Anterior cingulate cortex (tissue), 58 donors: ENCODE measurements at regions not wholly inside any gene's neighbourhood (a gene's known extent, or its start where the extent isn't known, plus 50 kb on each side); places are given as distances from the start of the nearest gene placed in this dataset.
"Not testable (repeated sequence)": the region's sequence is repeated elsewhere in the genome, so short reads cannot be mapped to it uniquely, and the experiment has no call there.

Experiments
- DNase-seq, 58 donors: peaks; one replicate each; lab custom pipeline; 2025; lab: John Stamatoyannopoulos, UW

- no peak for DNase-seq
Measured at GRCh38 chr3:182633186-182633585, 160.1 kb upstream of the ATP11B start.

GRCh38 chr3:182636646-182637045 lies 156.7 kb upstream of the ATP11B start:
- DNase-seq = no peak

- no peak for DNase-seq
Measured at GRCh38 chr3:182637350-182638110, 155.8 kb upstream of the ATP11B start.

- DNase-seq = no peak
Measured at GRCh38 chr3:182644013-182644412, 149.3 kb upstream of the ATP11B start.

GRCh38 chr3:182644790-182645433 lies 148.4 kb upstream of the ATP11B start:
- no peak for DNase-seq

- DNase-seq = no peak
Measured at GRCh38 chr3:182650568-182651128, 142.7 kb upstream of the ATP11B start.

GRCh38 chr3:182651461-182651860 lies 141.8 kb upstream of the ATP11B start:
- no peak for DNase-seq

- not testable (repeated sequence) for DNase-seq
Measured at GRCh38 chr3:182653065-182653464, 140.2 kb upstream of the ATP11B start.

- DNase-seq = no peak
Measured at GRCh38 chr3:182668541-182668940, 124.8 kb upstream of the ATP11B start.

- no peak for DNase-seq
Measured at GRCh38 chr3:182668974-182669373, 124.3 kb upstream of the ATP11B start.

- DNase-seq = no peak
Measured at GRCh38 chr3:182671541-182671940, 121.8 kb upstream of the ATP11B start.

GRCh38 chr3:182671942-182672341 lies 121.4 kb upstream of the ATP11B start:
- peak in 33 of 58 donors; percentile 1 to 51 (median 19) for DNase-seq

GRCh38 chr3:182673336-182673735 lies 120.0 kb upstream of the ATP11B start:
- DNase-seq = no peak

GRCh38 chr3:182682263-182683241 lies 110.8 kb upstream of the ATP11B start:
- DNase-seq = peak in 45 of 58 donors; percentile 3 to 64 (median 30)

- peak in 53 of 58 donors; percentile 3 to 84 (median 51) for DNase-seq
Measured at GRCh38 chr3:182683453-182683852, 109.9 kb upstream of the ATP11B start.

GRCh38 chr3:182683858-182684257 lies 109.4 kb upstream of the ATP11B start:
- DNase-seq = no peak

- DNase-seq = no peak
Measured at GRCh38 chr3:182686033-182686886, 107.0 kb upstream of the ATP11B start.

GRCh38 chr3:182690172-182690571 lies 103.1 kb upstream of the ATP11B start:
- no peak for DNase-seq

GRCh38 chr3:182692021-182692420 lies 101.3 kb upstream of the ATP11B start:
- no peak for DNase-seq

- no peak for DNase-seq
Measured at GRCh38 chr3:182692695-182693094, 100.6 kb upstream of the ATP11B start.
